Endodermal cell (in vitro differentiated cells): ENCODE measurements at regions not wholly inside any gene's neighbourhood (a gene's known extent, or its start where the extent isn't known, plus 50 kb on each side); places are given as distances from the start of the nearest gene placed in this dataset.
"Not testable (repeated sequence)": the region's sequence is repeated elsewhere in the genome, so short reads cannot be mapped to it uniquely, and the experiment has no call there.

Source experiments
- DNase-seq: peaks from one replicate; pipeline ENCODE4 v3.0.0-alpha.2; 2017
- H3K27ac ChIP-seq: 2 replicates; pipeline ENCODE4 v1.5.1; 2013; ENCODE audit warnings: mild to moderate bottlenecking, low read depth, low read length, moderate library complexity
- H3K27me3 ChIP-seq: 2 replicates; pipeline ENCODE4 v1.6.1; 2013; ENCODE audit warnings: mild to moderate bottlenecking, low read length, moderate library complexity; ENCODE audit not compliant: insufficient read depth, control insufficient read depth, poor library complexity, severe bottlenecking
- H3K36me3 ChIP-seq: 2 replicates; pipeline ENCODE4 v1.7.0; 2013; ENCODE audit warnings: mild to moderate bottlenecking, low read length, moderate library complexity; ENCODE audit not compliant: control insufficient read depth, insufficient read depth
- H3K4me1 ChIP-seq: one replicate; pipeline ENCODE4 v1.7.0; 2013; ENCODE audit warnings: low read length; ENCODE audit not compliant: control insufficient read depth, insufficient read depth
- H3K4me3 ChIP-seq: 2 replicates; pipeline ENCODE4 v1.5.1; 2013; ENCODE audit warnings: mild to moderate bottlenecking, low read length, moderate library complexity
- H3K9ac ChIP-seq: 2 replicates; pipeline ENCODE4 v1.6.1; 2013; ENCODE audit warnings: mild to moderate bottlenecking, low read length, moderate library complexity; ENCODE audit not compliant: poor library complexity, severe bottlenecking; ENCODE audit errors: extremely low read depth
- H3K9me3 ChIP-seq: 2 replicates; pipeline ENCODE4 v1.6.1; 2013; ENCODE audit warnings: mild to moderate bottlenecking, low read length, moderate library complexity; ENCODE audit not compliant: control insufficient read depth
- H3K27ac Mint-ChIP-seq: 2 replicates; pipeline ENCODE4 v1.8.0; 2020; ENCODE audit warnings: mixed read lengths
- H3K27me3 Mint-ChIP-seq: 2 replicates; pipeline ENCODE4 v1.8.0; 2021; ENCODE audit warnings: mild to moderate bottlenecking, mixed read lengths; ENCODE audit not compliant: insufficient read depth
- H3K36me3 Mint-ChIP-seq: 2 replicates; pipeline ENCODE4 v1.8.0; 2020; ENCODE audit warnings: low read depth, mixed read lengths
- H3K4me1 Mint-ChIP-seq: 2 replicates; pipeline ENCODE4 v1.8.0; 2020; ENCODE audit warnings: mixed read lengths
- H3K4me3 Mint-ChIP-seq: 2 replicates; pipeline ENCODE4 v1.8.0; 2020; ENCODE audit warnings: mild to moderate bottlenecking, moderate library complexity, mixed read lengths
- H3K9me3 Mint-ChIP-seq: 2 replicates; pipeline ENCODE4 v1.8.0; 2020; ENCODE audit warnings: mild to moderate bottlenecking, mixed read lengths
- WGBS, 2 experiments: methylation state at CpG; one replicate each; pipeline versions ENCODE4 v1.1.5 to v1.1.7; 2013; ENCODE audit warnings: missing lambda C conversion rate in 2 of 2, mixed read lengths in 1 of 2; ENCODE audit not compliant: insufficient coverage in 1 of 2, insufficient read length in 1 of 2; 5-methylcytosine and 5-hydroxymethylcytosine counted together
- TF ChIP-seq, protein P1 (sequence below): fragments of 200-600 bp; sonication (generic); conservative IDR thresholded peaks from 2 replicates; pipeline ENCODE4 v1.5.0; 2021; ENCODE audit warnings: antibody characterized with exemption, mild to moderate bottlenecking

DNA sequence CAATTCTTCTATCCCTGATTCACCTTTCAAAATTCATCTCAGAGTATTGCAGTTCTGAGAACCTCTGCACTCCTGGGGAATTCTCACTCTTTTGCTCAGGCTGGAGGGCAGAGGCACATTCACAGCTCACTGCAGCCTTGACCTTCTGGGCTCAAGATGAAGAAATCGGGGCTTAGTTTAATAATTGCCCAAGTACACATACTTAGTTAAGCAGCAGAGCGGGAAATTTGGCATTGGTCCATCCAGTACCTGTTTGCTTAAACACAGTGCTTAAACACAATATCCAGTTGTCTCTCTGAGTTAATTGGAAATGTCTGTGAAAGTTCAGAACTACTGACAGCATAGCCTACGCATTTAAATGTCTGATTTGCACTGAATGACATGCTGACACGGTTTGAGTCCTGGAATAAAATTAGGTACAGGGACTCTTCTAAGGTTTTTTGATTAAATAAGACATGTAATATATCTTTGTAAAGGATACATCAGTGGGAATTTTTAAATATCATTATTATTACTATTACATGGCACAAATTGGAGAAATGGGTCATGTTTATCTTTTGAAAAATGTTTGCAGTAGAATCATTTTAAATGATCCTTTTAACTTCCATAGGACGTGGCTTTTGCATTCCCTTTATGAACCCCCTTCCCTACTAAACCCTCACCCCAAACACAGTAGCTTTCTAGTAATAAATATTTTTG lies 337.4 kb downstream of the SRGAP2C start:
- Histone ChIP-seq H3K27me3 (no peaks in the 10 kb centered on the region), H3K4me3 (no peak overlapping the region), H3K4me1 (no peaks in the 10 kb centered on the region), H3K36me3 (no peaks in the 10 kb centered on the region), H3K9me3 (no peaks in the 10 kb centered on the region), H3K27ac (no peak overlapping the region), H3K9ac (no peak overlapping the region)
- Mint-ChIP-seq H3K36me3 (no peaks in the 10 kb centered on the region), H3K27me3 (peaks cover 13% of the 10 kb centered on the region), H3K27ac (no peak overlapping the region), H3K4me3 (no peak overlapping the region), H3K9me3 (no peaks in the 10 kb centered on the region), H3K4me1 (peaks cover 34% of the 10 kb centered on the region)
- DNase-seq = no peak
- WGBS, 2 experiments = 73 to 100% methylated on average over 1 to 5 of the region's 5 CpGs
- TF ChIP-seq, protein P1, sequence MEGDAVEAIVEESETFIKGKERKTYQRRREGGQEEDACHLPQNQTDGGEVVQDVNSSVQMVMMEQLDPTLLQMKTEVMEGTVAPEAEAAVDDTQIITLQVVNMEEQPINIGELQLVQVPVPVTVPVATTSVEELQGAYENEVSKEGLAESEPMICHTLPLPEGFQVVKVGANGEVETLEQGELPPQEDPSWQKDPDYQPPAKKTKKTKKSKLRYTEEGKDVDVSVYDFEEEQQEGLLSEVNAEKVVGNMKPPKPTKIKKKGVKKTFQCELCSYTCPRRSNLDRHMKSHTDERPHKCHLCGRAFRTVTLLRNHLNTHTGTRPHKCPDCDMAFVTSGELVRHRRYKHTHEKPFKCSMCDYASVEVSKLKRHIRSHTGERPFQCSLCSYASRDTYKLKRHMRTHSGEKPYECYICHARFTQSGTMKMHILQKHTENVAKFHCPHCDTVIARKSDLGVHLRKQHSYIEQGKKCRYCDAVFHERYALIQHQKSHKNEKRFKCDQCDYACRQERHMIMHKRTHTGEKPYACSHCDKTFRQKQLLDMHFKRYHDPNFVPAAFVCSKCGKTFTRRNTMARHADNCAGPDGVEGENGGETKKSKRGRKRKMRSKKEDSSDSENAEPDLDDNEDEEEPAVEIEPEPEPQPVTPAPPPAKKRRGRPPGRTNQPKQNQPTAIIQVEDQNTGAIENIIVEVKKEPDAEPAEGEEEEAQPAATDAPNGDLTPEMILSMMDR = no peak

DNA sequence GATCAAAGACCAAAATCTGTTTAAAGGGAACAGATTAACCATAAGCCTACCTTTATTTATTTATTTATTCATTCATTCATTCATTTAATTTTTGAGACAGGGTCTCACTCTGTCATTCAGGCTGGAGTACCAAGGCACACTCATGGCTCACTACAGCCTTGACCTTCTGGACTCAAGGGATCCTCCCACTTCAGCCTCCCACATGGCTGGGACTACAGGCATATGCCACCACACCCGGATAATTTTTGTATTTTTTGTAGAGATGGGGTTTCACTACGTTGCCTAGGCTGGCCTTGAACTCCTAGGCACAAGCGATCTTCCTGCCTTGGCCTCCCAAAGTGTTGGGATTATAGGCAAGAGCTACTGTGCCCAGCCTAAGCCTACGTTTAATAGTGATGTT lies 338.3 kb downstream of the SRGAP2C start:
- H3K9ac ChIP-seq, H3K4me3 ChIP-seq, H3K4me1 ChIP-seq, H3K4me3 Mint-ChIP-seq, H3K27ac Mint-ChIP-seq, H3K36me3 Mint-ChIP-seq, H3K27me3 ChIP-seq, H3K9me3 ChIP-seq, H3K36me3 ChIP-seq, H3K9me3 Mint-ChIP-seq, H3K27ac ChIP-seq, DNase-seq: not testable (repeated sequence)
- H3K27me3 Mint-ChIP-seq = peaks cover 13% of the 10 kb centered on the region
- 91% methylated on average over 4 of the region's 4 CpGs; no CpG with 5 or more reads in 1 of the 2 experiments for WGBS, 2 experiments
- peaks cover 28% of the 10 kb centered on the region for H3K4me1 Mint-ChIP-seq

DNA sequence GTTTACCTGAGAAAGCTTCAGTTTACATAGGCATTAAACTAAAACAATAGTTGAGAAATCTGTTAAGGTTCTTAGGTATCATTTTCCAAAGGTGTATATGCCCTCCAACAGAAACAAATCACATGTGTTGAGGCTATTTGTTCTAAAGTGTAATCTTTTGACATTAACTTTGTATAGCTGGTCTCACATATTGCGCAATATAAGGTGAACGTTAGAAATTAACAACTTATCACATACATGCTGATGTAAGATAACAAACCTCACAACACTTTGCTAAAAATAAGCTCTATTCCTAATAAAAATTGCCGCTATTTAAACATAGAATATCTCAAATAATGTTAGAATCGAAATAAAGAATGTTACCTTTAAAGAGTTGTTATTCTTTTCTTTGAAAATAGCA lies 340.6 kb downstream of the SRGAP2C start:
- H3K4me1 Mint-ChIP-seq = peaks cover 29% of the 10 kb centered on the region
- TF ChIP-seq, protein P1 = no peak

DNA sequence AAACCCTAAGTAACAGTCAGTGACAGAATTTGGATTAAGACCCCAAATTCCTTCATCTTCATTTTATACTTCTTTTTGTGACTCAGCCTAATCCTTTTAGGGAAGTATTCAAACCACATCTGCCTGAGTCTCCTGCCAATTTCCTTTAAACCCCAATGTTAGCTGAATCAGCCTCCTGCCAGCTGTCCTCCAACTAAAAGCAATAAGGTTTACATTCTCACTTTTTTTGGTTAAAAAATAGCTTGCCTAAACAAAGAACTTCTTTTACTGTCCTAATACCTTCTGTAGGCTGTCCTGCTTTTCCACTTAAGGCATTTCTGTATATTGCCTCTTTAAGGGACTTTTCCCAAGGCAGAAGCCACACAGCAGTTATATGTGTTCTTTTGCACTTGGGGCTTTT lies 344.2 kb downstream of the SRGAP2C start:
- H3K9me3 ChIP-seq, DNase-seq, H3K27ac ChIP-seq, H3K36me3 ChIP-seq, H3K36me3 Mint-ChIP-seq, H3K27ac Mint-ChIP-seq, H3K9me3 Mint-ChIP-seq, H3K4me1 ChIP-seq, H3K4me3 Mint-ChIP-seq, H3K27me3 Mint-ChIP-seq, H3K9ac ChIP-seq, H3K4me3 ChIP-seq, H3K27me3 ChIP-seq: not testable (repeated sequence)
- H3K4me1 Mint-ChIP-seq = peaks cover 18% of the 10 kb centered on the region

More for the DNA sequence above, 340.6 kb downstream of the SRGAP2C start:
- H3K4me3 ChIP-seq = no peak overlapping the region
- no peak overlapping the region for H3K27ac ChIP-seq
- H3K4me1 ChIP-seq = no peaks in the 10 kb centered on the region
- Mint-ChIP-seq H3K36me3 (no peaks in the 10 kb centered on the region), H3K9me3 (no peaks in the 10 kb centered on the region), H3K27me3 (peaks cover 9% of the 10 kb centered on the region), H3K27ac (no peak overlapping the region), H3K4me3 (no peak overlapping the region)
- no peak for DNase-seq
- no peaks in the 10 kb centered on the region for H3K36me3 ChIP-seq
- no peak overlapping the region for H3K9ac ChIP-seq
- H3K9me3 ChIP-seq = no peaks in the 10 kb centered on the region
- no peaks in the 10 kb centered on the region for H3K27me3 ChIP-seq
- 91% methylated on average over 4 of the region's 4 CpGs; no CpG with 5 or more reads in 1 of the 2 experiments for WGBS, 2 experiments

DNA sequence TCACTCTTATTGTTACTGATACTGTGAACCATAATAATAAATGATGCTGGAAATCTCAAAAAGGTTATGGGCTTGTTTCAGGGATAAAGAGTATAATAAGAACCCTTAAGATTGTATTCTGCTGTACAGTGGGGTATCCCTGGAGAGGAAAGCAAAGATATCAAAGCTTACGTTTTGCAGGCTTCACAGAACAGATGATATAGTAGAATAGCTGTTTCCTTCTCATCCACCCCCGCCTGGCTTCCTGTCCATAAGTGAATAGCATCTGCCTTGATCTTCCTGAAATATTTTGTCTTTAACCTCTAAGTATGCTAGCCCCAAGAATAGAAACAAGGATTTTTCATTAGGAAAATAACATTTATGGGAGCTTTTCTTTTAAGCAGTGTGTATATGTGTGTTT lies 345.3 kb downstream of the SRGAP2C start:
- not testable (repeated sequence) for H3K36me3 ChIP-seq, H3K9ac ChIP-seq, H3K27ac ChIP-seq, DNase-seq, H3K4me3 ChIP-seq, H3K27me3 Mint-ChIP-seq, H3K9me3 ChIP-seq, H3K27ac Mint-ChIP-seq, H3K4me3 Mint-ChIP-seq, H3K4me1 ChIP-seq, H3K36me3 Mint-ChIP-seq, H3K27me3 ChIP-seq, H3K9me3 Mint-ChIP-seq
- peaks cover 15% of the 10 kb centered on the region for H3K4me1 Mint-ChIP-seq
- 89 to 94% methylated on average over 1 to 2 of the region's 2 CpGs for WGBS, 2 experiments

DNA sequence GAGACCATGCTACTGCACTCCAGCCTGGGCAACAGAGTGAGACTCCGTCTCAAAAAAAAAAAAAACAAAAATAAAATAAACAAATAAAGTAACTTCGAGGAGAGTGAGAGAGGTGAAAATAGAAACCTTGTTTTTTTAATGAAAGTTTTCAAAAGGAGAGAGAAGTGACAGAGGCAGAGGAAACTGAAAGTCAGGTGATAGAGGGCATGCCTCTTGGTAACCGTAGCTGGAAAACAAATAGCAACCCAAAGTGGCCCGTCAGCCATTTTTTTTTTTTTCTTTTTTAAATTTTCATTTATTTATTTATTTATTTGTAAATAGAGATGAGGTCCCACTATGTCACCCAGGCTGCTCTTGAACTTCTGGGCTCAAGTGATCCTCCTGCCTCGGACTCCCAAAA lies 347.0 kb downstream of the SRGAP2C start:
- H3K9me3 Mint-ChIP-seq, H3K27ac Mint-ChIP-seq: not testable (repeated sequence)

More for the DNA sequence above, 347.0 kb downstream of the SRGAP2C start:
- not testable (repeated sequence) for H3K4me3 Mint-ChIP-seq, H3K9ac ChIP-seq, H3K36me3 ChIP-seq, DNase-seq, H3K27ac ChIP-seq, H3K36me3 Mint-ChIP-seq, H3K27me3 ChIP-seq, H3K4me3 ChIP-seq, H3K4me1 ChIP-seq, H3K9me3 ChIP-seq, H3K27me3 Mint-ChIP-seq, H3K4me1 Mint-ChIP-seq
- 93 to 100% methylated on average over 1 to 3 of the region's 5 CpGs for WGBS, 2 experiments
